Stimulated activated naive B cell treated with anti-CD40 and anti-IgM and Interleukin-4, amounts not matched to agents 10 μg/mL and 1 μg/mL and 100 μg/mL, for 72 hours (primary cell): ENCODE measurements at regions not wholly inside any gene's neighbourhood (a gene's known extent, or its start where the extent isn't known, plus 50 kb on each side); places are given as distances from the start of the nearest gene placed in this dataset.
"Not testable (repeated sequence)": the region's sequence is repeated elsewhere in the genome, so short reads cannot be mapped to it uniquely, and the experiment has no call there.

Source experiments
- ATAC-seq, 2 donors: fragments of 150-1000 bp; cut with Tn5 transposase; replicated peaks; 2 replicates each; pipeline ENCODE4 v1.10.0; 2021; ENCODE audit warnings: moderate library complexity in 1 of 2
- DNase-seq: peaks from one replicate; pipeline ENCODE4 v3.0.0; 2021
- H3K27ac Mint-ChIP-seq: one replicate; pipeline ENCODE4 v1.8.0; 2022; ENCODE audit warnings: mild to moderate bottlenecking, mixed read lengths
- H3K27me3 Mint-ChIP-seq, 2 donors: one replicate each; pipeline ENCODE4 v1.8.0; 2022; ENCODE audit warnings: mixed read lengths in 2 of 2
- H3K36me3 Mint-ChIP-seq, 2 donors: one replicate each; pipeline ENCODE4 v1.8.0; 2022; ENCODE audit warnings: mixed read lengths in 2 of 2, mild to moderate bottlenecking in 1 of 2
- H3K4me1 Mint-ChIP-seq, 2 donors: one replicate each; pipeline ENCODE4 v1.8.0; 2022; ENCODE audit warnings: mixed read lengths in 2 of 2, mild to moderate bottlenecking in 1 of 2
- H3K4me3 Mint-ChIP-seq, 2 donors: one replicate each; pipeline ENCODE4 v1.8.0; 2022; ENCODE audit warnings: mild to moderate bottlenecking in 2 of 2, mixed read lengths in 2 of 2, moderate library complexity in 1 of 2
- H3K9me3 Mint-ChIP-seq, 2 donors: one replicate each; pipeline ENCODE4 v1.8.0; 2022; ENCODE audit warnings: mixed read lengths in 2 of 2, mild to moderate bottlenecking in 1 of 2

DNA sequence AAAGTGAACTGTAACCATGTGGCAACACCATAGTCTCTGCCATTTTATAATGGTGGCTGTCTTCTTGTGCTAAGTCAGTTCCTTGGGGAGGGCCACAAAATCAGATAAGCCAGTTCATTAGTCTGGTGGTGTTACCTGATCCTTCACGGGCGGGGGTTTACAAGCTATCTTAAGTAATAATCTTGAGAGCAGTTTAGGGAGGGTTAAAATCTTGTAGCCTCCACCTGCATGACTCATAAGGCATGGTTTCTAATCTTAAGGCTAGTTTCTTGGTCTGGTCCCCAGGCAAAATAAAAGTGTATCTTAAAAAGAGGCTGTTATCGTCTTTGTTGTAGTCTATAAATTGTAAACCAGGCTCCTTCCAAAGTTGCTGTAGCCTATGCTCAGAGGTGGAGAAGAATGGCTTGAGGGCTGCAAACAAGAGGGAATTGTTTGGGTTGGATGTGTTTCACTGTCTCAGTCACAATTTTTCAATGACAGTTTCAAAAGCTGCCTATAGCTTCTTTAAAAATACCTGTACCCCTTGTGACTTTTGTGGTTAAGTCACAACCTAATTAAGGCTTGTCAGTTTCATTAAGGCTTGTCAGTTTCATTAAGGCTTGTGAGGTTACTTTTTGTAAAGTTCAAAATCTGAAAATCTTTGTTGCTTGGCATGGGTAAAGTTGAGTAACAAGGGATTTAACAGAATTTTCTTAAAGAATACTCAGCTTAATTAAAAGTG lies 135.7 kb downstream of the RPS4Y2 start:
- Mint-ChIP-seq H3K27ac (no peak overlapping the region), H3K4me1 (peaks cover 0 to 12% of the 10 kb centered on the region in 2 donors), H3K27me3 (no peaks in the 10 kb centered on the region), H3K4me3 (peak overlapping the region in 1 of 2 donors; percentile 50), H3K36me3 (no peaks in the 10 kb centered on the region), H3K9me3 (no peaks in the 10 kb centered on the region)
- DNase-seq (no peak), ATAC-seq (peak in 1 of 2 donors; percentile 75)

- H3K27ac Mint-ChIP-seq, H3K27me3 Mint-ChIP-seq, ATAC-seq, H3K4me1 Mint-ChIP-seq, H3K4me3 Mint-ChIP-seq, DNase-seq: not testable (repeated sequence)
- peaks cover 0 to 13% of the 10 kb centered on the region in 2 donors for H3K9me3 Mint-ChIP-seq
- H3K36me3 Mint-ChIP-seq: peaks cover 0 to 16% of the 10 kb centered on the region in 2 donors
Observed at GRCh38 chrY:20925350-20926091, 169.6 kb downstream of the RPS4Y2 start.

GRCh38 chrY:20929691-20930342 lies 173.9 kb downstream of the RPS4Y2 start:
- no peak overlapping the region for H3K27ac Mint-ChIP-seq
- DNase-seq (no peak), ATAC-seq (no peak)
- H3K9me3 Mint-ChIP-seq: peaks cover 0 to 11% of the 10 kb centered on the region in 2 donors
- H3K4me1 Mint-ChIP-seq: no peaks in the 10 kb centered on the region
- no peaks in the 10 kb centered on the region for H3K27me3 Mint-ChIP-seq
- H3K4me3 Mint-ChIP-seq: no peak overlapping the region
- peaks cover 0 to 10% of the 10 kb centered on the region in 2 donors for H3K36me3 Mint-ChIP-seq

GRCh38 chrY:20936709-20937251 lies 180.9 kb downstream of the RPS4Y2 start:
- H3K27me3 Mint-ChIP-seq, DNase-seq, H3K27ac Mint-ChIP-seq: not testable (repeated sequence)
- Mint-ChIP-seq H3K4me1 (peaks cover 0 to 16% of the 10 kb centered on the region in 2 donors), H3K4me3 (peak overlapping the region in 1 of 2 donors; percentile 4), H3K9me3 (peaks cover 0 to 11% of the 10 kb centered on the region in 2 donors), H3K36me3 (peaks cover 0 to 23% of the 10 kb centered on the region in 2 donors)
- ATAC-seq: peak in 1 of 2 donors; percentile 63

GRCh38 chrY:20961512-20961911 lies 205.6 kb downstream of the RPS4Y2 start:
- no peaks in the 10 kb centered on the region for H3K27me3 Mint-ChIP-seq
- ATAC-seq (no peak), DNase-seq (no peak)
- peaks cover 0 to 16% of the 10 kb centered on the region in 2 donors for H3K4me1 Mint-ChIP-seq
- H3K27ac Mint-ChIP-seq: no peak overlapping the region
- H3K4me3 Mint-ChIP-seq: no peak overlapping the region
- peaks cover 0 to 18% of the 10 kb centered on the region in 2 donors for H3K36me3 Mint-ChIP-seq
- peaks cover 0 to 2% of the 10 kb centered on the region in 2 donors for H3K9me3 Mint-ChIP-seq

DNA sequence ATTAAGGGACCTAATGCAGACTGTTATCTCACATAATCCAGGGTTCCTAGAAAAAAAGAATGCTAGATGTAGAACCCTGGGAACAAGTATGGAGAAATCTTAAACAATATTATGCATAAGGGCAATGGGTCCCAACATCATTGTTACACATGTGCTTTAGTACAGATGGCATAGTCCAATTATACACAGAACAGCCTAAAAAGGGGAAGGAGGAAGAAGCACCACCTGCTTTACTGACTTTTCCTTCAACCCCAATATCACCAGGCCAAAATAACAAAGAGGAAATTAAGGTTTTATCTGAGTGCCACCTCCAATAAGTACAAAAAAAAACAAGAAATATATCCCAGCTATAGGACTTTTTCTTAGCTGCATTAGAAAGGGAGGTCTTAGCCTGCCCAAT lies 211.9 kb downstream of the RPS4Y2 start:
- no peak overlapping the region for H3K27ac Mint-ChIP-seq
- ATAC-seq (no peak), DNase-seq (no peak)
- H3K9me3 Mint-ChIP-seq: no peaks in the 10 kb centered on the region
- peaks cover 0 to 6% of the 10 kb centered on the region in 2 donors for H3K36me3 Mint-ChIP-seq
- H3K4me3 Mint-ChIP-seq: no peak overlapping the region
- no peaks in the 10 kb centered on the region for H3K4me1 Mint-ChIP-seq
- H3K27me3 Mint-ChIP-seq: no peaks in the 10 kb centered on the region

DNA sequence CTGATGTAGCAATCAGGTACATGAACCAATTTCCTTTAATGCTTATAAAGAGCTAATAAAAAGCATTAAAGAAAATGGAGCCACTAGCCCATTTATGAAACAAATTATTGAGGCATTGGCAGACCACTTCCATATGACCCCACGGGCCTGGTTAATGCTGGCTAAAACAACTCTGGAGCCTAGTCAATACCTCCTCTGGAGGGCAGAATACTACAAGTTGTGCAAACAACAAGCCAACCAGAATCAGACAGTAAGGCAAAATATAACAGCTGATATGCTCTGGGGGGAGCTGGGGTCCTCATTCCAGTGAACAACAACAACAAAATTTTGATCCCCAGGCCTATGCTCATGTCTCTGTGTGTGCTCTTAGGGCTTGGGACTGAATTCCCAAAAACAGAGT lies 212.3 kb downstream of the RPS4Y2 start:
- Mint-ChIP-seq H3K36me3 (peaks cover 0 to 6% of the 10 kb centered on the region in 2 donors), H3K27me3 (no peaks in the 10 kb centered on the region), H3K4me3 (no peak overlapping the region), H3K27ac (no peak overlapping the region), H3K4me1 (no peaks in the 10 kb centered on the region), H3K9me3 (no peaks in the 10 kb centered on the region)
- no peak for ATAC-seq
- DNase-seq: no peak

DNA sequence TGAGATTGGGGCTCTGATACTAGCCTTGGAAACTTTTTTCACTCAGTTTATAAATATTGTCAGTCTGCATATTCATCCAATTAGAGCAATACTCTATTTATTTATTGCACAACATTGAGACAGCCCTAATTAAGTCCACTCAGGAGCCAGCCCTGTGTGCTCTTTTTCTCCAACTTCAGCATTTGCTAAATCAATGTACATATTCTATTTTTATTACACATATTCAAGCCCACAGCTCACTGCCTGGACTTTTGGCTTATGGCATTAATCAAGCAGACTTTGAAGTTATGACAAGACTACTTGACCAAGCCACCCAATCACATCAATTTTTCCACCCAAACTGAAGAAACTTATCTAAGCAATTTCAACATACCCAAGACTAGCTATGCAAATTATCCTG lies 215.5 kb downstream of the RPS4Y2 start:
- H3K4me1 Mint-ChIP-seq: no peaks in the 10 kb centered on the region
- no peaks in the 10 kb centered on the region for H3K9me3 Mint-ChIP-seq
- H3K36me3 Mint-ChIP-seq: no peaks in the 10 kb centered on the region
- ATAC-seq: no peak
- H3K27ac Mint-ChIP-seq: no peak overlapping the region
- H3K4me3 Mint-ChIP-seq: no peak overlapping the region
- no peaks in the 10 kb centered on the region for H3K27me3 Mint-ChIP-seq
- DNase-seq: no peak

- Mint-ChIP-seq H3K27ac (no peak overlapping the region), H3K36me3 (peaks cover 0 to 7% of the 10 kb centered on the region in 2 donors), H3K4me3 (no peak overlapping the region), H3K9me3 (no peaks in the 10 kb centered on the region), H3K4me1 (peaks cover 0 to 15% of the 10 kb centered on the region in 2 donors), H3K27me3 (no peaks in the 10 kb centered on the region)
- DNase-seq (no peak), ATAC-seq (no peak)
Observed at GRCh38 chrY:20986037-20986436, 230.1 kb downstream of the RPS4Y2 start.

DNA sequence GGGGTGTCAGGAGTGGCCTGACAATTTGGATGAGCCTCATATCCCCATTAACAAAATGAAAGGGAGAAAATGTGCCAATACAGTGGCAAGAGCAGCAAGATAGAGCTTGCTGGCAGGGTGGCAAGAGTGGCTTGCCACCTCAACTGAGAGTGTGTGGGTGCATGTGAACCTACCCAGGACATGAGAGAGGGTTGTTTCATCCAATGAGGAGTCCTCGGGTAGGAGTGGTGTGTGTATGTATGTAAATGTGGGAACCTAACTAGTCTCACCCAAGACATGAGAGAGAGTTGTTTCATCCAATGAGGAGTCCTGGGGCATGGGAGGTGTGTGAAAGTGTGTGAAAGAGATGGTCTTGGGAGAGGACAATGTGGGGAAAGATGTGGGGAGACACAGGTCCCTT lies 234.2 kb downstream of the RPS4Y2 start:
- Mint-ChIP-seq H3K36me3 (no peaks in the 10 kb centered on the region), H3K4me3 (no peak overlapping the region), H3K9me3 (no peaks in the 10 kb centered on the region), H3K27ac (no peak overlapping the region), H3K27me3 (no peaks in the 10 kb centered on the region), H3K4me1 (peaks cover 0 to 19% of the 10 kb centered on the region in 2 donors)
- peak in 1 of 2 donors; percentile 51 for ATAC-seq
- DNase-seq: no peak

GRCh38 chrY:20990869-20991548 lies 235.1 kb downstream of the RPS4Y2 start:
- peak overlapping the region in 1 of 2 donors; percentile 59 for H3K4me3 Mint-ChIP-seq
- DNase-seq (no peak), ATAC-seq (peak in 1 of 2 donors; percentile 81)
- H3K27me3 Mint-ChIP-seq: no peaks in the 10 kb centered on the region
- H3K27ac Mint-ChIP-seq: no peak overlapping the region
- no peaks in the 10 kb centered on the region for H3K36me3 Mint-ChIP-seq
- H3K4me1 Mint-ChIP-seq: peaks cover 0 to 19% of the 10 kb centered on the region in 2 donors
- H3K9me3 Mint-ChIP-seq: no peaks in the 10 kb centered on the region

- no peak overlapping the region for H3K4me3 Mint-ChIP-seq
- no peaks in the 10 kb centered on the region for H3K9me3 Mint-ChIP-seq
- H3K27ac Mint-ChIP-seq: no peak overlapping the region
- no peaks in the 10 kb centered on the region for H3K4me1 Mint-ChIP-seq
- H3K36me3 Mint-ChIP-seq: no peaks in the 10 kb centered on the region
- ATAC-seq (no peak), DNase-seq (no peak)
- H3K27me3 Mint-ChIP-seq: no peaks in the 10 kb centered on the region
Observed at GRCh38 chrY:20997355-20997754, 241.4 kb downstream of the RPS4Y2 start.

GRCh38 chrY:20998016-20998415 lies 242.1 kb downstream of the RPS4Y2 start:
- Mint-ChIP-seq H3K36me3 (no peaks in the 10 kb centered on the region), H3K4me1 (no peaks in the 10 kb centered on the region), H3K9me3 (no peaks in the 10 kb centered on the region), H3K27me3 (no peaks in the 10 kb centered on the region), H3K27ac (no peak overlapping the region), H3K4me3 (no peak overlapping the region)
- DNase-seq (no peak), ATAC-seq (no peak)

GRCh38 chrY:20998483-20998882 lies 242.6 kb downstream of the RPS4Y2 start:
- Mint-ChIP-seq H3K4me3 (no peak overlapping the region), H3K27ac (no peak overlapping the region), H3K4me1 (no peaks in the 10 kb centered on the region), H3K9me3 (no peaks in the 10 kb centered on the region), H3K36me3 (no peaks in the 10 kb centered on the region), H3K27me3 (no peaks in the 10 kb centered on the region)
- ATAC-seq: no peak
- no peak for DNase-seq
